AG20443 (cell line): ENCODE measurements at regions not wholly inside any gene's neighbourhood (a gene's known extent, or its start where the extent isn't known, plus 50 kb on each side); places are given as distances from the start of the nearest gene placed in this dataset.

Experiments
- DNase-seq: peaks from one replicate; pipeline ENCODE4 v3.0.0; 2012; ENCODE audit warnings: low spot score, mixed read lengths

GRCh38 chr11:81744336-81745116 lies 989.1 kb downstream of the FAM181B start:
- DNase-seq, result no peak

- DNase-seq, result no peak
Observed at GRCh38 chr11:81725701-81726100, 1008.0 kb downstream of the FAM181B start.

GRCh38 chr11:81717695-81718094 lies 1016.0 kb downstream of the FAM181B start:
- DNase-seq, result no peak

GRCh38 chr11:81707881-81708280 lies 1025.8 kb downstream of the FAM181B start:
- DNase-seq, result no peak

GRCh38 chr11:81705283-81705682 lies 1028.4 kb downstream of the FAM181B start:
- no peak for DNase-seq

GRCh38 chr11:81700076-81700475 lies 1033.6 kb downstream of the FAM181B start:
- no peak for DNase-seq

- no peak for DNase-seq
Observed at GRCh38 chr11:81687057-81687456, 1046.6 kb downstream of the FAM181B start.

GRCh38 chr11:81674211-81674610 lies 1059.5 kb downstream of the FAM181B start:
- DNase-seq, result no peak

- no peak for DNase-seq
Observed at GRCh38 chr11:81673001-81673400, 1060.7 kb downstream of the FAM181B start.

- no peak for DNase-seq
Observed at GRCh38 chr11:81669935-81670543, 1063.6 kb downstream of the FAM181B start.

GRCh38 chr11:81658722-81659121 lies 1074.9 kb downstream of the FAM181B start:
- DNase-seq, result no peak

GRCh38 chr11:81655351-81655750 lies 1078.3 kb downstream of the FAM181B start:
- DNase-seq, result no peak

- no peak for DNase-seq
Observed at GRCh38 chr11:81647374-81647773, 1086.3 kb downstream of the FAM181B start.

- DNase-seq, result peak; percentile 20
Observed at GRCh38 chr11:81644239-81644840, 1089.3 kb downstream of the FAM181B start.

GRCh38 chr11:81634483-81634882 lies 1099.2 kb downstream of the FAM181B start:
- no peak for DNase-seq

GRCh38 chr11:81602508-81602907 lies 1131.2 kb downstream of the FAM181B start:
- DNase-seq, result no peak

- no peak for DNase-seq
Observed at GRCh38 chr11:81596704-81597103, 1137.0 kb downstream of the FAM181B start.

GRCh38 chr11:81585390-81585933 lies 1148.2 kb downstream of the FAM181B start:
- DNase-seq, result no peak

GRCh38 chr11:81579339-81579738 lies 1154.3 kb downstream of the FAM181B start:
- DNase-seq, result no peak

- DNase-seq, result no peak
Observed at GRCh38 chr11:81578571-81578970, 1155.1 kb downstream of the FAM181B start.

GRCh38 chr11:81574301-81574700 lies 1159.4 kb downstream of the FAM181B start:
- DNase-seq, result no peak

- no peak for DNase-seq
Observed at GRCh38 chr11:81573367-81573766, 1160.3 kb downstream of the FAM181B start.

- DNase-seq, result no peak
Observed at GRCh38 chr11:81570669-81571068, 1163.0 kb downstream of the FAM181B start.
